DMS 273 (cell line): ENCODE measurements at regions not wholly inside any gene's neighbourhood (a gene's known extent, or its start where the extent isn't known, plus 50 kb on each side); places are given as distances from the start of the nearest gene placed in this dataset.
"Not testable (repeated sequence)": the region's sequence is repeated elsewhere in the genome, so short reads cannot be mapped to it uniquely, and the experiment has no call there.

Experiments used
- DNase-seq: peaks from one replicate; lab custom pipeline; 2025; ENCODE audit not compliant: unreplicated experiment; lab: John Stamatoyannopoulos, UW

- no peak for DNase-seq
These were observed 501.5 kb upstream of the HS3ST5 start for GRCh38 chr6:114844359-114844758.

- no peak for DNase-seq
These were observed 496.2 kb upstream of the HS3ST5 start for GRCh38 chr6:114839019-114839418.

- DNase-seq: no peak
These were observed 490.4 kb upstream of the HS3ST5 start for GRCh38 chr6:114833211-114833610.

- DNase-seq: no peak
These were observed 487.7 kb upstream of the HS3ST5 start for GRCh38 chr6:114830515-114830914.

GRCh38 chr6:114827135-114827534 lies 484.3 kb upstream of the HS3ST5 start:
- DNase-seq: no peak

GRCh38 chr6:114824409-114824808 lies 481.6 kb upstream of the HS3ST5 start:
- DNase-seq: no peak

- no peak for DNase-seq
These were observed 473.9 kb upstream of the HS3ST5 start for GRCh38 chr6:114816678-114817077.

- no peak for DNase-seq
These were observed 467.6 kb upstream of the HS3ST5 start for GRCh38 chr6:114810468-114810867.

- not testable (repeated sequence) for DNase-seq
These were observed 462.6 kb upstream of the HS3ST5 start for GRCh38 chr6:114805426-114805825.

- no peak for DNase-seq
These were observed 453.8 kb upstream of the HS3ST5 start for GRCh38 chr6:114796576-114796975.

- DNase-seq: no peak
These were observed 450.6 kb upstream of the HS3ST5 start for GRCh38 chr6:114793428-114793827.

- no peak for DNase-seq
These were observed 442.7 kb upstream of the HS3ST5 start for GRCh38 chr6:114785235-114786127.

- DNase-seq: no peak
These were observed 441.0 kb upstream of the HS3ST5 start for GRCh38 chr6:114783783-114784182.

GRCh38 chr6:114783083-114783482 lies 440.3 kb upstream of the HS3ST5 start:
- DNase-seq: no peak

GRCh38 chr6:114764866-114765265 lies 422.0 kb upstream of the HS3ST5 start:
- no peak for DNase-seq

GRCh38 chr6:114762145-114762544 lies 419.3 kb upstream of the HS3ST5 start:
- no peak for DNase-seq

- DNase-seq: peak; percentile 75
These were observed 405.3 kb upstream of the HS3ST5 start for GRCh38 chr6:114747995-114748625.

- no peak for DNase-seq
These were observed 397.7 kb upstream of the HS3ST5 start for GRCh38 chr6:114740547-114740946.

- DNase-seq: peak; percentile 81
These were observed 396.8 kb upstream of the HS3ST5 start for GRCh38 chr6:114739656-114740055.

GRCh38 chr6:114735025-114735735 lies 392.4 kb upstream of the HS3ST5 start:
- peak; percentile 2 for DNase-seq

GRCh38 chr6:114733596-114733995 lies 390.8 kb upstream of the HS3ST5 start:
- DNase-seq: no peak
